Tibial nerve (tissue), 4 donors: ENCODE measurements at regions not wholly inside any gene's neighbourhood (a gene's known extent, or its start where the extent isn't known, plus 50 kb on each side); places are given as distances from the start of the nearest gene placed in this dataset.

ENCODE experiments used
- DNase-seq, 2 donors: peaks; one replicate each; pipeline ENCODE4 v3.0.0-alpha.2; 2019; ENCODE audit warnings: low spot score in 2 of 2
- H3K27ac ChIP-seq, 4 donors: fragments of 200-600 bp; sonication (generic) in 3 of 4; one replicate each; pipeline ENCODE4 v1.5.1; 2017 to 2019; ENCODE audit warnings: mild to moderate bottlenecking in 1 of 4
- H3K27me3 ChIP-seq, 2 donors: fragments of 200-600 bp; sonication (generic) in 1 of 2; one replicate each; pipeline versions ENCODE4 v1.5.1 to v1.6.0; 2017 to 2019
- H3K36me3 ChIP-seq, 3 donors: fragments of 200-600 bp; sonication (generic); one replicate each; pipeline ENCODE4 v1.5.1; 2018 to 2019
- H3K4me1 ChIP-seq, 4 donors: fragments of 200-600 bp; sonication (generic) in 3 of 4; one replicate each; pipeline ENCODE4 v1.5.1; 2017 to 2019
- H3K4me3 ChIP-seq, 4 donors: fragments of 200-600 bp; sonication (generic) in 3 of 4; one replicate each; pipeline ENCODE4 v1.5.1; 2017 to 2019; ENCODE audit warnings: mild to moderate bottlenecking in 1 of 4, moderate library complexity in 1 of 4
- H3K9me3 ChIP-seq, 4 donors: fragments of 200-600 bp; sonication (generic) in 3 of 4; one replicate each; pipeline ENCODE4 v1.5.1; 2017 to 2019
- EP300 ChIP-seq, 2 donors: sonication (generic); formaldehyde crosslinking; IDR thresholded peaks; one replicate each; pipeline ENCODE4 v1.6.1; 2017; ENCODE audit warnings: antibody characterized with exemption in 2 of 2, mild to moderate bottlenecking in 1 of 2
- POLR2A ChIP-seq, 2 donors: fragments of 450-650 bp; IDR thresholded peaks; one replicate each; pipeline ENCODE4 v1.6.1; 2017; ENCODE audit warnings: antibody characterized with exemption in 2 of 2, mild to moderate bottlenecking in 2 of 2, moderate library complexity in 2 of 2
- WGBS, 2 donors: methylation state at CpG; one replicate each; pipeline ENCODE4 v1.1.5; 2018; 5-methylcytosine and 5-hydroxymethylcytosine counted together
- TF ChIP-seq, protein P1 (sequence below), 5 experiments: fragments of 200-600 bp in 3 of 5; fragments of 450-650 bp in 2 of 5; sonication (generic) in 3 of 5; IDR thresholded peaks; one replicate each; pipeline ENCODE4 v1.5.1; 2016 to 2019; ENCODE audit warnings: antibody characterized with exemption in 5 of 5, mild to moderate bottlenecking in 3 of 5, moderate library complexity in 2 of 5

DNA sequence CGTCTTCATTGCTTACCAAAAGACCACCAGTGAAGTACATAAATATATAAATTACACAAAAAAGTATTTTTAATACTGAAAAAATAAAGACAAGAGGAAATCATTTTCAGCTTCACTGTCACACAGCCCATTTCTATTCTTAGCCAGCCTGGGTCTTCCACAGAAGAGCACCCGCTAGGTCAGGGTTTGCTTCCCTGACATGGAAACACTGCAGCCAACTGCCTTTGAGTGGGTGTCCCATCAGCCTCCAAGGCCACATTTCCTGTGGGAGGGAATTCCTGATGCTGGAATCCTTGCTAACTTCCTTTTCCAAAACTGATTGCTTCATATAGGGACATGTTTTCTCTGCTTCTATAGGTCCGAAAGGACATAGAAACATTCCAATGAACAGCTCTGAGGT is 137.8 kb upstream of the CAV2 start:
- no peak for TF ChIP-seq POLR2A (IDR thresholded peaks at IDR 0.05)
- H3K27me3 ChIP-seq, result no peaks in the 10 kb centered on the region
- 86 to 92% methylated on average over 3 of the region's 3 CpGs for WGBS, 2 donors
- H3K4me1 ChIP-seq, result peaks cover 0 to 12% (median 4%) of the 10 kb centered on the region in 4 donors
- H3K27ac ChIP-seq, result no peak overlapping the region
- no peak for DNase-seq
- no peaks in the 10 kb centered on the region for H3K36me3 ChIP-seq
- H3K4me3 ChIP-seq, result no peak overlapping the region
- no peaks in the 10 kb centered on the region for H3K9me3 ChIP-seq

DNA sequence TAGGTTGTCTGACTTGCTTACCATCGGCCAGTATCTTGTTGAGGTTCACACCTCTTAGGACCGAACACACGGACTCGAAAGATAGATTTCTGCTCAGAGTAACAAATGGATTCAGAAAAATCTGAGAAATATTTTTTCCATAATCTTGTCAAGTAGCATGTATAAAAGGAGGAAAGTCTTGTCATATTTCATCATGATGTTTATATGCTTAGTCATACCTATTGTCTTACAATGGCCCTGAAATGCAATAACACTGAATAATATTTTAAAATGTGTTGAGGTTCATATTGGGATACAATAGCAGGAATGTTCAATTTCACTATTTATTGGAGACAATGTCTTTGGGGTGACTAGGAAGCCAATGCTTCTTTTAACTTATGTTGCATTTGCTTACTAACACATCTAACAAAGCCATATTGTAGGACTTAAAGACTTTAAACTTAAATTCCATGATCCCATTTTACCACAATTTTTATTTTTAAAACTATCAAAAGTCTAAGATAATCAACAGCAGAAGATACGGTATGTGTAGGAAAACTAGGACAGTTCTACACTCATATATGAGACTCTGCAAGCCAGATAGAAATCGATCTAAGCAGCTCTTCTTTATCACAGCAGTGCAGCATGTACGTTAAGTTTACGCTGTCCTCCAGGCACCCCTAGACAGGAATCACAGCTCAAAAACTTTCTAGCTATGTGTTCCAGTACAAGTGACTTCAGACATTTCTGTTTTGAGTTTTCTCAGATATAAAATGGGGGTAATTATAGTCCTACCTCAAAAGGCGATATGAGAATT is 135.7 kb upstream of the CAV2 start:
- TF ChIP-seq, protein P1, sequence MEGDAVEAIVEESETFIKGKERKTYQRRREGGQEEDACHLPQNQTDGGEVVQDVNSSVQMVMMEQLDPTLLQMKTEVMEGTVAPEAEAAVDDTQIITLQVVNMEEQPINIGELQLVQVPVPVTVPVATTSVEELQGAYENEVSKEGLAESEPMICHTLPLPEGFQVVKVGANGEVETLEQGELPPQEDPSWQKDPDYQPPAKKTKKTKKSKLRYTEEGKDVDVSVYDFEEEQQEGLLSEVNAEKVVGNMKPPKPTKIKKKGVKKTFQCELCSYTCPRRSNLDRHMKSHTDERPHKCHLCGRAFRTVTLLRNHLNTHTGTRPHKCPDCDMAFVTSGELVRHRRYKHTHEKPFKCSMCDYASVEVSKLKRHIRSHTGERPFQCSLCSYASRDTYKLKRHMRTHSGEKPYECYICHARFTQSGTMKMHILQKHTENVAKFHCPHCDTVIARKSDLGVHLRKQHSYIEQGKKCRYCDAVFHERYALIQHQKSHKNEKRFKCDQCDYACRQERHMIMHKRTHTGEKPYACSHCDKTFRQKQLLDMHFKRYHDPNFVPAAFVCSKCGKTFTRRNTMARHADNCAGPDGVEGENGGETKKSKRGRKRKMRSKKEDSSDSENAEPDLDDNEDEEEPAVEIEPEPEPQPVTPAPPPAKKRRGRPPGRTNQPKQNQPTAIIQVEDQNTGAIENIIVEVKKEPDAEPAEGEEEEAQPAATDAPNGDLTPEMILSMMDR (IDR thresholded peaks at IDR 0.05), result no peak
- TF ChIP-seq EP300 (IDR thresholded peaks at IDR 0.05) (no peak), POLR2A (IDR thresholded peaks at IDR 0.05) (no peak)
- WGBS, 2 donors, result 93 to 96% methylated on average over 9 of the region's 9 CpGs
- no peak for DNase-seq
- Histone ChIP-seq H3K36me3 (no peaks in the 10 kb centered on the region), H3K4me3 (no peak overlapping the region), H3K27ac (no peak overlapping the region), H3K9me3 (no peaks in the 10 kb centered on the region), H3K27me3 (no peaks in the 10 kb centered on the region), H3K4me1 (no peaks in the 10 kb centered on the region)

DNA sequence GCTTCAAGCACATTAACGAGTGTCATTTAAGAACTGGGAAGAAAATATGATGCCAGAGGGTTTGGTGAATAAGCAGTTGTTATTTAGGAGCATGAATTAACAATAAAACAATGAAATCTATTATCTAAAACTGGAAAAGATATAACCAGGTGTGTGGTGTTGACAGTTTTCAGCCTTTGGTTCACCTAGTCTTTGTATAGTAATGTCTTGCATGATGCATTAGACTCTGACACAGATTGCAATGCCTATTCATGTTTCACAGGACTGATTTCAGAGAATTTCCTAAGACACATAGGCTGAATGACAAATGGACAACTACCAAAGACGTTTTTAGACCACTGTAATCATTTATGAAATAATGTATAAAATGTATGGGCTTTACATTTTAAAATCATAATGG is 135.1 kb upstream of the CAV2 start:
- Histone ChIP-seq H3K36me3 (no peaks in the 10 kb centered on the region), H3K27ac (no peak overlapping the region), H3K4me1 (no peaks in the 10 kb centered on the region), H3K9me3 (no peaks in the 10 kb centered on the region), H3K4me3 (no peak overlapping the region), H3K27me3 (no peaks in the 10 kb centered on the region)
- no peak for DNase-seq
- TF ChIP-seq EP300 (IDR thresholded peaks at IDR 0.05) (no peak), POLR2A (IDR thresholded peaks at IDR 0.05) (no peak)
- TF ChIP-seq, protein P1 (IDR thresholded peaks at IDR 0.05), result no peak
- WGBS, 2 donors, result 75 to 85% methylated on average over 2 of the region's 2 CpGs

DNA sequence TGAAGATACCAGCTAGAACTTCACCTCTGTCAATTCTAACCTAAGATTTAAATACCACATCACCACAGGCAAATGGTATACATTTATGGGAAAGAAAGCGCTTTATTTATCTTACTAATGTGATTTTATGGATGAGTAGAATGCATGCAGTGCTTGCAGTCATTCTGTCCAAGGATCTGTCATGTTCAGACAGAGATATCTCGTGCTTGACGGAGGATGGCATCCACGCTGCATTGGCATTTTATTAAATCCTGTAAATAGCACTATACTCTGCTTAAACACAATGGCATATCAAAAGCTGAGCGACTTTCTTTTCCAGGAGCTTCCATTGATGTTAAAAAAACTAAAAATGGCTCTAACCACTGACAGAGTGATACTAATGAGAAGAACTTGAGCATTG is 133.7 kb upstream of the CAV2 start:
- WGBS, 2 donors, result 77% methylated on average over 5 of the region's 5 CpGs
- Histone ChIP-seq H3K27ac (no peak overlapping the region), H3K36me3 (no peaks in the 10 kb centered on the region), H3K4me3 (no peak overlapping the region), H3K9me3 (no peaks in the 10 kb centered on the region), H3K4me1 (no peaks in the 10 kb centered on the region), H3K27me3 (no peaks in the 10 kb centered on the region)
- DNase-seq, result no peak
- TF ChIP-seq, protein P1 (IDR thresholded peaks at IDR 0.05), result no peak
- TF ChIP-seq POLR2A (IDR thresholded peaks at IDR 0.05) (no peak), EP300 (IDR thresholded peaks at IDR 0.05) (no peak)

DNA sequence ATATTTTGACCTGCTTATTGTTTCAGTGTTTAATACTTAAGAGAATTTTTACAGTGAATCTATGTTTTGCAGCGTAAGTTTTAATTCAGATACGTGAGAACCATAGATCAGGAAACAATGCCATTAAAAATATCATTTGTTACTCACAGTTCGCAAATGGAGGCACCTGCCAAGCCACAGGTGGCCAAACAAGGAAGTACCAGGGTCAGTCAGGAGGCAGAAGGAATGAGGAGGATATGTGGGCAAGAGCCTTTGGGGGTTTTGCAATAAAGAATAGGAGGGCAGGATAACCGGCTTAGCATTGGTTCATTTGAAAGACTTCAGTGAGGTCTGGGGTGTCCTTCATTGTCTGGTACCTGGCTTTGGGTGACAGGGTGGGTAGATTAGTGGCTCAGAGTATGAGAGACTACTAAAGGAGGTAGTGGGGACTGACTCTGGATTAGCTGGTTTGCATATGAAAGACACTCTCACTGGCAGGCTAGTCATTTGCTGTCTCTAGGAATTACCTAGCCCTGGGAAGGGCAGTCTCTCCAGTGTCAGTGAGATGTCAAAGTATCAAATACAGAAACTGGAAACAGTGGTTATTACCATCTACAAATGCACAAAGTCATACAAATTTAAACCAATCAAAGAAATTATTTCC is 132.2 kb upstream of the CAV2 start:
- Histone ChIP-seq H3K4me3 (no peak overlapping the region), H3K36me3 (no peaks in the 10 kb centered on the region), H3K9me3 (no peaks in the 10 kb centered on the region), H3K4me1 (no peaks in the 10 kb centered on the region), H3K27me3 (no peaks in the 10 kb centered on the region), H3K27ac (no peak overlapping the region)
- no peak for DNase-seq
- WGBS, 2 donors, result 90 to 91% methylated on average over 4 of the region's 4 CpGs
- TF ChIP-seq, protein P1 (IDR thresholded peaks at IDR 0.05), result no peak
- no peak for TF ChIP-seq POLR2A (IDR thresholded peaks at IDR 0.05)
- no peak for TF ChIP-seq EP300 (IDR thresholded peaks at IDR 0.05)
